GM23338 (cell line): ENCODE measurements at regions not wholly inside any gene's neighbourhood (a gene's known extent, or its start where the extent isn't known, plus 50 kb on each side); places are given as distances from the start of the nearest gene placed in this dataset.

Experiments used
- ATAC-seq: fragments of 200-7000 bp; cut with Tn5 transposase; 3 replicates; pipeline ENCODE4 v1.9.1; 2020
- DNase-seq: peaks from one replicate; pipeline ENCODE4 v3.0.0-alpha.2; 2015; ENCODE audit warnings: low spot score
- H2AFZ ChIP-seq: fragments of 200-600 bp; sonication (generic); 2 replicates; pipeline ENCODE4 v1.8.0; 2016; ENCODE audit warnings: antibody characterized with exemption, mild to moderate bottlenecking, moderate library complexity
- H3F3A ChIP-seq: fragments of 200-600 bp; sonication (generic); replicated peaks from 2 replicates; pipeline ENCODE4 v1.8.0; 2017; ENCODE audit warnings: antibody characterized with exemption, mixed run types, low read depth
- H3K27ac ChIP-seq: fragments of 200-600 bp; sonication (generic); 2 replicates; pipeline ENCODE4 v1.6.1; 2016; ENCODE audit warnings: low read depth
- H3K27me3 ChIP-seq: fragments of 200-600 bp; sonication (generic); 2 replicates; pipeline ENCODE4 v1.8.0; 2016; ENCODE audit warnings: mild to moderate bottlenecking, mixed run types, moderate library complexity; ENCODE audit not compliant: insufficient read depth
- H3K36me3 ChIP-seq: fragments of 200-600 bp; sonication (generic); 2 replicates; pipeline ENCODE4 v1.8.0; 2016; ENCODE audit warnings: mild to moderate bottlenecking; ENCODE audit not compliant: insufficient read depth
- H3K4me1 ChIP-seq: fragments of 200-600 bp; sonication (generic); 2 replicates; pipeline ENCODE4 v1.8.0; 2016; ENCODE audit warnings: mild to moderate bottlenecking, moderate library complexity; ENCODE audit not compliant: insufficient read depth
- H3K4me2 ChIP-seq: fragments of 200-600 bp; sonication (generic); 2 replicates; pipeline ENCODE4 v1.7.1; 2017; ENCODE audit warnings: mixed run types
- H3K4me3 ChIP-seq: fragments of 200-600 bp; sonication (generic); 2 replicates; pipeline ENCODE4 v1.6.1; 2016; ENCODE audit warnings: mixed run types
- H3K79me2 ChIP-seq: fragments of 200-600 bp; sonication (generic); replicated peaks from 2 replicates; pipeline ENCODE4 v1.8.0; 2017; ENCODE audit warnings: mild to moderate bottlenecking; ENCODE audit not compliant: insufficient read depth
- H3K9me2 ChIP-seq: fragments of 200-600 bp; sonication (generic); 2 replicates; pipeline ENCODE4 v1.8.0; 2017; ENCODE audit not compliant: insufficient read depth
- H4K20me1 ChIP-seq: fragments of 200-600 bp; sonication (generic); replicated peaks from 2 replicates; pipeline ENCODE4 v1.8.0; 2017; ENCODE audit warnings: mild to moderate bottlenecking; ENCODE audit not compliant: insufficient read depth
- H3K27ac Mint-ChIP-seq: 2 replicates; pipeline ENCODE4 v1.8.0; 2020; ENCODE audit warnings: inconsistent platforms, mild to moderate bottlenecking, moderate library complexity, mixed read lengths
- H3K27me3 Mint-ChIP-seq: 3 replicates; pipeline ENCODE4 v1.8.0; 2022; ENCODE audit warnings: low read depth, mild to moderate bottlenecking, moderate library complexity, mixed read lengths, inconsistent platforms; ENCODE audit not compliant: insufficient read depth, poor library complexity
- H3K36me3 Mint-ChIP-seq: 3 replicates; pipeline ENCODE4 v1.8.0; 2021; ENCODE audit warnings: low read depth, mild to moderate bottlenecking, inconsistent platforms, moderate library complexity, mixed read lengths
- H3K4me1 Mint-ChIP-seq: 3 replicates; pipeline ENCODE4 v1.8.0; 2020; ENCODE audit warnings: mild to moderate bottlenecking, inconsistent platforms, mixed read lengths
- H3K4me3 Mint-ChIP-seq: 3 replicates; pipeline ENCODE4 v1.8.0; 2021; ENCODE audit warnings: moderate library complexity, mild to moderate bottlenecking, inconsistent platforms, mixed read lengths
- H3K9me3 Mint-ChIP-seq: 3 replicates; pipeline ENCODE4 v1.8.0; 2020; ENCODE audit warnings: moderate library complexity, mild to moderate bottlenecking, inconsistent platforms, mixed read lengths
- CTCF ChIP-seq, 2 experiments: fragments of 200-600 bp in 1 of 2; sonication (generic) in 1 of 2; conservative IDR thresholded peaks; 2 replicates each; pipeline versions ENCODE4 v1.5.1 to v1.6.1; 2016 to 2017; ENCODE audit warnings: antibody characterized with exemption in 2 of 2, low read depth in 2 of 2, mild to moderate bottlenecking in 2 of 2, moderate library complexity in 1 of 2
- ETS1 ChIP-seq: IDR thresholded peaks from 2 replicates; pipeline ENCODE4 v1.6.1; 2016; ENCODE audit warnings: antibody characterized with exemption
- NANOG ChIP-seq: IDR thresholded peaks from 2 replicates; pipeline ENCODE4 v1.6.1; 2016; ENCODE audit warnings: antibody characterized with exemption, borderline replicate concordance
- STAT1 ChIP-seq: IDR thresholded peaks from one replicate; pipeline ENCODE4 v1.6.1; 2016; ENCODE audit warnings: antibody characterized with exemption; ENCODE audit not compliant: unreplicated experiment
- ZNF462 ChIP-seq: fragments of 250-450 bp; sonication (Bioruptor Pico); IDR thresholded peaks from 2 replicates; pipeline ENCODE4 v1.5.0; 2020; ENCODE audit warnings: mild to moderate bottlenecking, moderate library complexity
- TF ChIP-seq, protein P1 (sequence below): IDR thresholded peaks from one replicate; pipeline ENCODE4 v1.6.1; 2018; ENCODE audit warnings: antibody characterized with exemption; ENCODE audit not compliant: unreplicated experiment

- peaks cover 8% of the 10 kb centered on the region for H3K27me3 Mint-ChIP-seq
- H3K27ac Mint-ChIP-seq: no peak overlapping the region
- H3K36me3 Mint-ChIP-seq: no peaks in the 10 kb centered on the region
- Histone ChIP-seq H4K20me1 (no peaks in the 10 kb centered on the region), H3K9me2 (no peaks in the 10 kb centered on the region; the same call in 1 of the 2 replicates), H3K4me2 (no peak overlapping the region), H3K27ac (no peak overlapping the region), H3F3A (no peaks in the 10 kb centered on the region), H3K36me3 (no peaks in the 10 kb centered on the region), H2AFZ (no peak overlapping the region), H3K27me3 (no peaks in the 10 kb centered on the region), H3K4me3 (no peak overlapping the region), H3K79me2 (no peaks in the 10 kb centered on the region), H3K4me1 (peaks cover 6% of the 10 kb centered on the region)
- no peak overlapping the region for H3K4me3 Mint-ChIP-seq
- no peak for TF ChIP-seq ETS1
- TF ChIP-seq STAT1: no peak
- TF ChIP-seq, protein P1, sequence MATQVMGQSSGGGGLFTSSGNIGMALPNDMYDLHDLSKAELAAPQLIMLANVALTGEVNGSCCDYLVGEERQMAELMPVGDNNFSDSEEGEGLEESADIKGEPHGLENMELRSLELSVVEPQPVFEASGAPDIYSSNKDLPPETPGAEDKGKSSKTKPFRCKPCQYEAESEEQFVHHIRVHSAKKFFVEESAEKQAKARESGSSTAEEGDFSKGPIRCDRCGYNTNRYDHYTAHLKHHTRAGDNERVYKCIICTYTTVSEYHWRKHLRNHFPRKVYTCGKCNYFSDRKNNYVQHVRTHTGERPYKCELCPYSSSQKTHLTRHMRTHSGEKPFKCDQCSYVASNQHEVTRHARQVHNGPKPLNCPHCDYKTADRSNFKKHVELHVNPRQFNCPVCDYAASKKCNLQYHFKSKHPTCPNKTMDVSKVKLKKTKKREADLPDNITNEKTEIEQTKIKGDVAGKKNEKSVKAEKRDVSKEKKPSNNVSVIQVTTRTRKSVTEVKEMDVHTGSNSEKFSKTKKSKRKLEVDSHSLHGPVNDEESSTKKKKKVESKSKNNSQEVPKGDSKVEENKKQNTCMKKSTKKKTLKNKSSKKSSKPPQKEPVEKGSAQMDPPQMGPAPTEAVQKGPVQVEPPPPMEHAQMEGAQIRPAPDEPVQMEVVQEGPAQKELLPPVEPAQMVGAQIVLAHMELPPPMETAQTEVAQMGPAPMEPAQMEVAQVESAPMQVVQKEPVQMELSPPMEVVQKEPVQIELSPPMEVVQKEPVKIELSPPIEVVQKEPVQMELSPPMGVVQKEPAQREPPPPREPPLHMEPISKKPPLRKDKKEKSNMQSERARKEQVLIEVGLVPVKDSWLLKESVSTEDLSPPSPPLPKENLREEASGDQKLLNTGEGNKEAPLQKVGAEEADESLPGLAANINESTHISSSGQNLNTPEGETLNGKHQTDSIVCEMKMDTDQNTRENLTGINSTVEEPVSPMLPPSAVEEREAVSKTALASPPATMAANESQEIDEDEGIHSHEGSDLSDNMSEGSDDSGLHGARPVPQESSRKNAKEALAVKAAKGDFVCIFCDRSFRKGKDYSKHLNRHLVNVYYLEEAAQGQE: no peak
- TF ChIP-seq ZNF462 (CRISPR knock-in tag): no peak
- no peak for TF ChIP-seq CTCF (conservative IDR thresholded peaks at IDR 0.05; ENCODE audit: low read depth in 2 of 2)
- TF ChIP-seq NANOG: no peak
- DNase-seq: no peak
- H3K9me3 Mint-ChIP-seq: no peaks in the 10 kb centered on the region
- H3K4me1 Mint-ChIP-seq: peaks cover 6% of the 10 kb centered on the region; the same call in 2 of the 3 replicates
- no peak for ATAC-seq
Observed at GRCh38 chr2:118696786-118697465, 150.5 kb downstream of the EN1 start.
